HG03442 (cell line): ENCODE measurements at regions not wholly inside any gene's neighbourhood (a gene's known extent, or its start where the extent isn't known, plus 50 kb on each side); places are given as distances from the start of the nearest gene placed in this dataset.

ENCODE experiments used
- ATAC-seq: cut with Tn5 transposase; IDR thresholded peaks from one replicate; pipeline ENCODE4 v1.9.1; 2021; ENCODE audit warnings: mild to moderate bottlenecking, moderate library complexity; ENCODE audit not compliant: unreplicated experiment

DNA sequence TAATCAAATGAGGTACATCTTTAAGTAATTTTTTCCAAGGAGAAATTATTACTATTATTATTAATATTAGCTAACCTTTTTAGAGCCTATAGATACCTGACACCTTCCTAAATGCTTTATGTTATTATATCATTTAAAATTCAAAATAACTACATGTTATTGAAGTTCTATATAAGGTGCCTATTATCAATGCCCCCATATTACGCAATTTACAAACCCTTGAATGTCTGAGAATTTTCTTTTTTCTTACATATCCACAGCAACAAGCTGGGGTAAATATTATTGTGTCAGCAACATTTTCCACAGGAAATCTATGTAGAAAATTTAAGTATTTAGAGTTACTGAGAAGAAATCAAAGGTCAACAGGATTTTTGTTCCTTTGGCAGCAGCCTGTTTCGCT is 327.3 kb downstream of the NXPE2 start:
- no peak for ATAC-seq

DNA sequence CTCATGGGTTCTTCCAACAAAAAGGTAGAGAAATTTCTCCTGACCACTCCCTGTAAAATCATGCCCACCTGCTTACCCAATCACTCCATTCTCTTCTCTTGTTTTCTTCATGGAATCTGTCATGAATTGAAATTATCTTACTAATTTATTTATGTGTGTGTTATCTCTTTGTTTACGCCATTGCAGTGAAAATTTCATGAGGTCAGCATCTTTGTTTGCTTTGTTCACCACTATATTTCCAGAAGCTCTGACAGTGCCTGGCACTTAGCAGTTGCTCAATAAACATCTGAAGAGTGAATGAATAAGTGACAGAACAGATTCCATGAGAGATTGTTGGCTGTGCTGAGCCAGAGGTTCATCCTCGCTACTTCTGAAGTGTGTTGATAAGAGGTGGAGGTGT is 329.5 kb downstream of the NXPE2 start:
- no peak for ATAC-seq

DNA sequence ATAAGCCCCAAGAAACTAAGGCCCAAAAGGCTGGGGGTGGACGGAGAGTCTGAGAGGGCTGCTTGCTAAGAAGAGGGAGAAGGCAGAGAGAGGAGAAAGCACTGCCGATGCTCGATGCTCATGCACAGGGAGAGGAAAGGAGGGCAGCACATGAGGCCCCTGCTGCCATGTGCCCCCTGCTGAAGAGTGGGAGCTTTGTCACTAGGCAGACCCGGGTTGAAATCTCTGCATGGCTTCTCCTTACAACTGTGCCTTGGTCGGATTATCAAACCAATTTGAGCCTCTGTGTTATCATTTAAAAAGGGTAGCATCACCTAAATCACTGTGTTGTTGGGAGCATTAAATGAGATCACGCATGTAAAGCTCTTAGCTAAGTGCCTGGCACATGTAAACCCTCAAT is 330.5 kb downstream of the NXPE2 start:
- no peak for ATAC-seq

DNA sequence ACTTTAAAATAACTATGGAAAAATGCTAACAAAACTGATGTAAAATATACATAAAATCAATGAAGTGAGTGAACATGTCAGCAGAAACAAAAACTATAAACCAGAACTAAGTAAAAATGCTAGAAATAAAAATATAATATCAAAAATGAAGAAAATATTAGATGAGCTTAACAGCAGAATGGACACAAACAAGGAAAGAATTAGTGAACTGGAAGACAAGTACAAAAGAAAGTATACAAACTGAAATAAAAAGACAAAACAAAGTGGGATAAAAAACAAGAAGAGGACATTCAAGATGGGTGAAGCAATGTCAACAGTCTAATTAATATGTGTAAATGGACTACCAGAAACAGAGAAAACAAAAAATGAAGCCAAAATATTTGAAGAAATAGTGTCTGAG is 339.2 kb downstream of the NXPE2 start:
- no peak for ATAC-seq

DNA sequence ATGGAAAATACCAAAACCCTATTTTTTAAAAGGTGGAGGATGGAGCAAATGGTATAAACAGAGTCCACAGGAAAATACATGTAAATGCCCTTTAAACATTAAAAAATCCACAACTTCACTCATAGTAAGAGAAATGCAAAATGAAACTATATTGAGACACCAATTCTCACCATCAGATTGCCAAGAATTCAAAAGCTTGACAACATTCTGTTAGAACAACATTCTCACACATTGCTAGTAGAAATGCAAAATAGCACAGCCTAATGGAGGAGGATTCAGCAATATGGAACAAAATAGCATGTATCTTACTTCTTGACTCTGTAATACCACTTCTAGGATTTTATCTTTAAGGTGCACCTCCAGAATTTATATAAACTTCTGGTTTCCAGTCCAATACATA is 351.8 kb downstream of the NXPE2 start:
- no peak for ATAC-seq

DNA sequence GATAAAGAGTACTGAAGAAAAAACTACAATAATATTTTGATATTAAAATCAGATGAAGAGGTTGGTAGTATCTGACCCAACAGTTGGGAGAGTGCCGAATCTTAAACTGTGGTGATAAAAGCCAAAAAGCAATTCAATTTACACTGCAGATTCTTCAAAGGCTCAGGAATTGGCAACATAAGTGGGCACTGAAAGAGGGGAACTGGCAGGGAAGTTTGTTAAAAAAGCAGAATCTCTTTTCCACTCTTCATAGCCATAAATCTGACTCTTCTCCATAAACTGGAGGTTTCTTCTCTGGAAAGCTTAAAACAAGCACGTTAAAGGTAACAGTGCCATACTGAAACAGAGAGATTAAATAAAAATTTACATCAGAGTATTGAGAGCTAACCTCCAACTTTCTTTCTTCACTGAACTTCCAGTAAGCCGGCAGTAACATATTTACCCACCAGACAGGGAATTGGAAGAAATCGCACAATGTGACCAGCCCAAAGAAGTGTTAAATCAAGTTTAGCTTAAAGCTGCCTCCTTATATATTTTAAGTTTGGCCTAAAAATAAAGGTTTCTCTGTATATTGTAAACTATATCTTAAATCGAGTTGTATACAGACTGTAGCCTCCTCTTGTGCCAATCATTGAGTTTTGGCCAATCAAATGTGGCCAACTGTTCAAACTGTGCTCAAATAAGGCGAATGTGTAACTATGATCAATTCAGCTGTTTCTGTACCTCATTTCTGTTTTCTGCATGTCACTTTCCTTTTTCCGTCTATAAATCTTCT is 358.3 kb downstream of the NXPE2 start:
- ATAC-seq, result no peak

DNA sequence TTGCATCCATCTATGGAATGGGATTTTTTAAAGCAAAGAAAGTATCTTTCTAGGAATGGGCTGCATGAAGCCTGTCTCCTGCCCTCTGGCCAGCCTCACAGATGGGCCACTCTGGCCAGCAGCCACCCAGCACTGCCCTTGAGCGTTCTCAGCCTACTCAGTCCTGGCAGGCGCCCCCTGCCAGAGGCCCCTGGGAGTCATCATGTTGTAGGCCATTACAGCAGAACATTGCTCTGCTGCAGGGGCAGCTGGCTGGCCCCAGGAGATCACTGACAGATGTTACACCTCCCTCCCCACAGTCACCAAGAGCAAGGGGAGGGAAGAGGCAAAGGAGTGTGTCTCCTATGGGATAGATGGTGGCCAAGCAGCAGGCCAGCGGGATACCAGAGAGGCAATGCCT is 363.7 kb downstream of the NXPE2 start:
- ATAC-seq, result no peak

DNA sequence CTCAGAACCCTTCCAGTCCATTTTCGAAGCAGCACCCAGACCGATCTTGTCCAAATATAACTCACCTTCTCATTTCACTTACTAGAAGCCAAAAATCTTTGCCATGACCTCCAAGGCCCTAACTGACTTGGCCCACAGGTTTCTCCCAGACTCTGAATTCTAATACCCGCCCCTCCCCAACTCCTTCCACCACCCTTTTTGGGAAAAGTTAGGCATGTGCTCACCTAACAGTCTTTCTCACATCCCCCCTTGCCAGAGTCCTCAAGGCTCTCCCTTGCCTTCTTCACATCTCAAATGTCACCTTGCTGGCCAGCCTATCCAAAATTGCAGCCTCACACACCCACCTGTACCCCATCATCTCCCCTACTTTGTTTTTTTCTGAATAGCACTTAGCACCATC is 369.3 kb downstream of the NXPE2 start:
- ATAC-seq, result no peak

DNA sequence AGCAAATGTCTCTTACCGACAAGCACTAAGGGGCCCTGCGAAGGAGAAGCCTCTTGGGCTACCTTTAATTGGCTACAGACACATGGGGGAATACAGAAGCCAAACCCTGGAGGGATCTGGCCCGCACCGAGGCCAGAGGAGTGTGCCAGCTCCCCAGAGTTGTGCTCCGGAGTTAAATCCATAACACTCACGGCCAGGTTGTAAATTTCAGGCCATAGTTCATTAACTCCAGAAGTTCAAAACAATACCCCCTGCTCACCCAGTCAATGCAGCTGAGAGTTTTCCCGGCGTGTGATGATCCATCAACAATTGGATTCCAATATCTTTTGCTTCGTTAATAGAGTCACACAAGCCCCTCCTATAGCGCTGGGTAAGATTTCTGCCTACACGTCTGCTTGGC is 371.5 kb downstream of the NXPE2 start:
- no peak for ATAC-seq

DNA sequence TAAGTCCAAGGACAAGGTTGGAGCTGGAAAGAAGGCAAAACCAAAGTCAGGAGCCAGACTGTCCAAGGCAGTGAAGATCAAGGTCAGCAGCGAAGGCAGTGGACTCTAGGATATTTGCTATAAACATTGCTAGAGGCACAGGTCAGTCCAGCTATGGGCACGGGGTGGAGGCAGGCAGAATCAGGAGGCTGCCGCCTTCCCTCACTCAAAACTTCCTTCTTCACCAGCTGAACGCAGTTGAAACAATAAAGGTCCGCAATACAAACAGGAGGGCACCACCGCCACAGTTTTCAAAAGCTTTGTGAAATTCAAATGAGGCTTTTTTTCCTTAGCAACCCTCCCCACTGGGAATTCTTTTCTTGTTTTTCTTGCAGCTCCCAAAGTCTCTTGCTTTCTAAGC is 372.4 kb downstream of the NXPE2 start:
- ATAC-seq, result no peak

DNA sequence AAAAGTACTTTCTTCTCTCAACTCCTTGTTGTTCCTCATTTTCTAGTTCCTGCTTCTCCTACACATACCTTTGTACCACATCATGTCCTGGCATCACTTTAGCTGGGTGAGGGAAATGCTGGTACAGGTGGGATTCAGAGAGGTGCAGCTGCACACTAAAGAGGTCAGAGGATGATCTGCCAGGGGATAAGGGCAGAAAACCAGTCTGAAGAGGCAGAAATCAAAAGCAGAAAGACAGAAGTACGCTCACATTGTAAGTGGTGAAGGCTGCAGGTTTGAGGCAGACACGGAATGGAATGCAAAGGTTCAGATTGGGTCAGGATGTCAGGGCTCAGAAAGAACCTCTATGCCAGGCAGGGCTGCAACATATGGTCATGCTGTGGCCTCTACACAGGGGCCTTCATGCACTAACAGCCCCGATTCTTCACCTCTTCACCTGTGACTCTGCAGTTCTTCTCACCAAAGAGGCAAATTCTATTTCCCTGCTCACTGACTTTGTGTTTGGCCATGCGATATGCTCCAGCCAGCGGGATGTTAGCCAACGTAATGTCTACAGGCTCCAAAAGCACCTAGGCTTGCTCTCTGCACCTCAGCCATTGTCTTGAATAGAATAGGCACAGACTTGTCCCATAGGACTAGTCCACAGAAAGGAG is 373.7 kb downstream of the NXPE2 start:
- ATAC-seq, result no peak

DNA sequence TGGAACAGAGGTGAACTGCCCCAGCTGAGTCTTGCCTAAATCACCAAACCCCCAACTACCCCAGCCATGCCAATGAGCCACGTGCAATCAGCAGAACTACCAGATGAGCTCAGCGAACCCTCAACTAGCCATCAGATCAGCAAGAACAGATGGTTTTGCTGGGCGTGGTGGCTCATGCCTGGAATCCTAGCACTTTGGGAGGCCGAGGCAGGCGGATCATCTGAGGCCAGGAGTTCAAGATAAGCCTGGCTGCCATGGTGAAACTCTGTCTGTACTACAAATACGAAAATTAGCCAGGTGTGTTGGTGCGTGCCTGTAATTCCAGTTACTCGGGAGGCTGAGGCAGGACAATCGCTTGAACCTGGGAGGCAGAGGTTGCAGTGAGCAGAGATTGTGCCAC is 374.3 kb downstream of the NXPE2 start:
- no peak for ATAC-seq

DNA sequence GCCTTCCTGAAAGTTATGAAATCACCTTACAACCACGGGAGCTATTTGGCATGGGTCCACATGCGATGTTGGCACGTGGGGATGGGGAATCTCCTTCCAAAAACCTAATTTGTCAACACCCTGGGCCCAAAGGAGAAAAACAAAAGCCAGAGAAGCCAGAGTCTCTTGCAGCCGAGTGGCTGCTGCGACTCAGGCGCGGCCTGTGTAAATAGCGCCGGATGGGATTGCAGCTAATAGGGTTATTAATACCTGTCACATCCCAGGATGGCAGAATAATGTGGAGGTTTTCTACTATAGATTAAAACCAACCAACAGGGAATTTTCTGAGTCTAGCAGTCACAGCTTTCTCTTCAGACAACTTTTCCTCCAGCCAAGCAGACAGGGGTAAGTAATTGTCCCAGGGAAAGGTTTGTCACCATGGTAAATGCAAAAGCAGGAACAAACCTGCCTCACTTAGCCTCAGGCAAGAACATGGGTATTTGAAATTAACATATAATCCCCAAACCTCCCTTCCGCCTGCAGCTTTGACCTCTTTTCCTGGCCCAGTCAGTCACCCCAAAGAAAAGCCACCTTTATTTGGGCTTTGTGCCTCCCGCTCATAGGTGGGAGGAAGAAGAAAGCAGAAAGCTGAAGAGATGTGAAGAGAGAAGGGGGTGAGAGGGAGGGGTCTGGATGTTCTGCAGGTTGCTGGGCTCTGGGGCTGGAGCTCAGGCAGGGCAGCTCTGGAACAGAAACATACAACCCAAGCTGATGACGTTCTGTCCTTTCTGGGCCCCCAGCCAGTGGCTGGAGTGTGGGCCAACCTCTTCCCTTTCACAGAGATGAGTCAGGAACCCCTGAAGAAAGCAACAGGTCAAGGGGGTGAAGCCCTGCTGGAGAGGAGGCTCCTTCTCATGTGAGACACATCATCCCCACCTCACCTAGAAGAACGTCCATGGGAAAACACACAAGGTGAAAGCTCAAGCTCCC is 376.5 kb downstream of the NXPE2 start:
- ATAC-seq, result no peak

DNA sequence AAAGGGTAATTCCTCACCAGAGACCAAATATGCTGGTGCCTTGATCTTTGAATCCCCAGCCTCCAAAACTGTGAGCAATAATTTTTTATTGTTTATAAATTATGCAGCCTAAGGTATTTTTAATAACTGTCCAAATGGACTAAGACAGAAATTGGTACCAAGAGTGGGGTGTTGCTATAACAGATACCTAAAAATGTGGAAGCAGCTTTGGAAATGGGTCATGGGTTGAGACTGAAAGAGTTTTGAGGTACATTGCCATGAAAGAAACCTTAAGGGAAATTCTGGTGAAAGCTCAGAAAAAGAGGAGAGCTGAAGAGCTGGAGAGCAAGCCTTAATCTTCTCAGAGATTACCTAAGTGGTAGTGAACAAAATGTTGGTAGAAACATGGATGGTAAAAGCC is 378.2 kb downstream of the NXPE2 start:
- ATAC-seq, result no peak

DNA sequence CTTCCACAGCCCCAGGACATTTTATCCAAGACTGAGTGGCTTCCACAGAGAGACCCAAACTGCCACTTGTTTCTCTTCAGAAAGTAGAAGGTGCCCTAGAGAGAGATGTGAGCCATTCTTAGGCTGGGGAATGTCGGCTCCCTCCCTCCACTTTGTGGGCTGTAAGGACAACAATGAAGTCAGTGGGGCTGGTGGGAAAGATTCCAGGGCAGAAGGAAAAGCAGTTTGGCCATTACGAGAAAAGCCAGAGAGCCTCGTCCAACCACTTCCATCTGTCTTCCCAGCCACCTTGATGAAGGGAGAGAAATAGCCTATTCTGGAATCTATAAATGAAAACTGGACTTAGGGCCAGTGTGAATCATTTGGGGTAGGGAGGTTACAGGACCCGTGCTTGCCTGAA is 382.5 kb downstream of the NXPE2 start:
- no peak for ATAC-seq

DNA sequence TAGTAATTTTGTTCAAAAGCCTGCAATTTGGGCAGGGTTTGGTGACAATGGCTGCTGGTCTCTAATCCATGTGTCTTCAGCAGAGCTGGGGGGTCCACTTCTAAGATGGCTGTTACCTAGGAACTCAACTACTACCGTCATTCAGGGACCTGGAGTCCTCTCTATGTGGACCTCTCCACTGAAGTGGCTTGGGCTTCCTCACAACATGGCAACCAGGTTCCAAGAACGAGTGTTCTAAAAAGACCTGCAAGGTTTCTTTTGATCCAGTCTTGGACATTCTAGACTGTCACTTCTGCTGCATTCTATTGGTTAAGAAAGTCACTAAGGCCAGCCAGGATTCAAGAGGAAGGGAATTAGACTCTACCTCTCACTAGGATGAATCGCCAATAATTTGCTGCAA is 387.0 kb downstream of the NXPE2 start:
- no peak for ATAC-seq

DNA sequence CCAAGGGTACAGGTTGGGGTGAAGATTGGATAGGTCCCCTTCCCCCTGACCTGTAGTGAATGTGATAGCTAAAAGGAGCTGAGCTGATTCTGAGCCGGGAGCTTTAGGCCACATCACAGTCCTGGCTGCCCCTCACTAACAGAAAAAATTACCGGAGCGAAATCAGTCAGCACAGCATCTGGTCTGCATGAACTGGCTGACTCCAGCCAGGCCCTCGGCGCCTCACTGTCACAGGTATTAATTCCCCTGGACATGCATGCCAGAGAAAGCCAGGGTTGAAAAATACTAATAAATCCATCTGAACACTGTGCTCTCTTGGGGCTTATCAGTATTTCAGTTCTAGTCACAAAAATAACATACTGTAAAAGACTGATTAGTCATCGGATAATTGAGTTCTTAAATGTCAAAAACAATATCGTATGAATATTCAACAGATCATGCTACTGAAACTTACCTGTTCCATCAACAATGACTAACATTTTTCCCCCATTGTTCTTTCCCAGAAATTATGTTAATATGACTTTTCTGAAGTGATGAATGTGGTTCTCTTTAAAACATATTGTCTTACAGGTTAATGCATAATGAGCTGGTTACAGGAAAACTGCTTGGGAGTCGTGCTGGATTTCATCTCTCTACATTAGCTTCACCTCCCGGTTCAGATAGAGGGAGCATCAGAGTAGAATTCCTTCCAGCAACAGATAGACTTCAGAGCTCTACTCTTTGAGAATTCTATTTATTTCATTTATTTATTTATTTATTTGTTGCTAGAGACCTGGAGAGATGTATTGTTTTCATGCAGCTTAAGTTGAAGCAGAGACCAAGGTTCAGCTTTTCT is 387.7 kb downstream of the NXPE2 start:
- no peak for ATAC-seq

DNA sequence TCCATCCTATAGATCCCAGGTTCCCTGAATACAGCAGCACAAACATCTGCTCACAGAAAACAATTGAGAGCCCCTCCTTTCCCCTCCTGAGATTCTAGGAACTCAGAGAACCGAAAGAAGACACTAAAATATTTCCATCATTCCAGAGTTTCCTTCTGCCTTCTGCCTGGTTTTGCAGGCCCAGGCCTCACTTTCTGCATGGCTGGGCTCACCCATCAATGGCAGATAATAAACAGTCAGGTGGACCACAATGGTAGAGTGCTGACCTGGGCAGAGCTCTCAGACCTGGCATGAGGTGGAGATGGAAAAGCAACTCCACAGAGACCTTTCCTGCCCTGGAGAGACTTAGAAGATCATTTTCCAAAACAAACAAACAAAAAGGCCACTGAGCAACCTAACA is 389.1 kb downstream of the NXPE2 start:
- ATAC-seq, result no peak

DNA sequence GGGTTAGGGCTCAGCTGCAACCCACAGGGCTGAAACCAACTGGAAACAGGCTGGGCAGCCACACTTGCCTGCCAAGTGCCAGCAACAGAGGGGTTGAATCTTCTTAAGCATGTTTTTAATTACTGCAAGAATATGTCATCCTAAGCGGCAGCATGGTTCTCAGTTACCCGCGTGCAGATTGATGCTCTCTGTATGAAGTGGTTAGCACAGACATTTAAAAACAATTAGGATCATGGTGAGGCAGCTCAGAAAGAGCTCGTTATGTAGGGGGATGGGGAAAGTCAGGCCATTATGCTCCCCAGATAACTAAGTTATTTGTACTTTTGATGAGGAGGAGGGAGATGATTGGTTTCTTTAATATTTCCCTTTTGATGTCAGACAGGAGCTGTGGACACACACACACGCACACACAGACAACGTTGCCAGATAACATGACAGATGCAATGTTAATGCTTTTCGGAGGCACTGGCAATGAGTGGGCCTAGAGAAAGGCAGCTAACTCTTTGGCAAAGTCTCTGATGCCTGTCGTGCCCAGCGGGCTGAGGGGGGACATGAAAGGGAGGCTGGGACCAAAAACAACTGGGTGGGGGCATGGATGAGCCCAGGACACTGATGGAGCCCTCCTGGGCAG is 389.7 kb downstream of the NXPE2 start:
- no peak for ATAC-seq

DNA sequence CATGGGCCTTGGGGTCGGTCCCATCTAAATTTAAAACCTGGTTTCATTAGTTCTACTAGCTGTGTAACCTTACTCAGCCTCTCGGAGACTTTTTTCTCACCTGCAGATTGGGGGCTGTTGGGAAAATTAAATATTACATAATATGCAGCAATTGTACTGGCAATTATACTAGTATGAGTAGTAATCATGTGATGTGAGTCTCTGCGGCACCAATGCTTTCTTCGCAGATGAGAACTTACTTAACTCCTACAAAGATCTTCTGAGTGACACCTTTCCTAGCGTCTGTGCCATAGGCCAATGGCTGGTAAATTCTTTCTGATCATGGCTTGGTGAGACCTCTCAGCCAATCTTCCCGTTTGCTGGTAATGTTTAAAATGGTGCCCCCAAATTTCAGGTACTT is 391.3 kb downstream of the NXPE2 start:
- ATAC-seq, result no peak
